ENCODE measurements at regions not wholly inside any gene's neighbourhood (a gene's known extent, or its start where the extent isn't known, plus 50 kb on each side); places are given as distances from the start of the nearest gene placed in this dataset.
A peak's percentile ranks its signal among the peaks of the same experiment; 100 is the strongest.

- WGBS (ENCODE audit: extremely low coverage, insufficient coverage, insufficient read length): no CpG with 5 or more reads among the region's 9 CpGs
- no peak for DNase-seq
- no peak overlapping the region for H4K91ac ChIP-seq (ENCODE audit: low read depth, low read length)
- no peak overlapping the region for H3K9ac ChIP-seq (ENCODE audit: low read length)
- H3K4me1 ChIP-seq (ENCODE audit: control insufficient read depth in 1 of 2, insufficient read depth in 2 of 2, low read length in 2 of 2): peaks cover 0 to 6% of the 10 kb centered on the region in 2 experiments
- H3K18ac ChIP-seq (ENCODE audit: low read length): no peak overlapping the region
- no peak overlapping the region for H3K14ac ChIP-seq (ENCODE audit: low read length)
- no peak overlapping the region for H3K23ac ChIP-seq (ENCODE audit: low read length)
- H3K4ac ChIP-seq (ENCODE audit: low read depth, low read length): no peak overlapping the region
- H3K4me2 ChIP-seq (ENCODE audit: low read length): no peak overlapping the region
- no peaks in the 10 kb centered on the region for H3K9me3 ChIP-seq (ENCODE audit: insufficient read depth, low read depth, low read length)
- H3K79me2 ChIP-seq (ENCODE audit: control insufficient read depth, insufficient read depth, low read length, poor library complexity): no peaks in the 10 kb centered on the region
- H2BK12ac ChIP-seq (ENCODE audit: low read length): no peak overlapping the region
- H2AFZ ChIP-seq (ENCODE audit: insufficient read depth, low read length, poor library complexity): no peak overlapping the region
- no peak overlapping the region for H2AK5ac ChIP-seq (ENCODE audit: low read length)
- no peak overlapping the region for H3K27ac ChIP-seq (ENCODE audit: low read depth, low read length)
- no peak overlapping the region for H4K8ac ChIP-seq (ENCODE audit: low read depth, low read length)
- H2BK5ac ChIP-seq (ENCODE audit: low read depth, low read length, poor library complexity): no peak overlapping the region
- H3K27me3 ChIP-seq (ENCODE audit: insufficient read depth, low read length): peaks cover 27% of the 10 kb centered on the region
- H2BK120ac ChIP-seq (ENCODE audit: insufficient read depth, low read length, poor library complexity): no peak overlapping the region
- H4K12ac ChIP-seq (ENCODE audit: low read depth, low read length): no peak overlapping the region
- no peaks in the 10 kb centered on the region for H3K36me3 ChIP-seq (ENCODE audit: control insufficient read depth in 1 of 2, insufficient read depth in 2 of 2, low read length in 2 of 2)
- no peaks in the 10 kb centered on the region for H3K79me1 ChIP-seq (ENCODE audit: low read length)
- no peak overlapping the region for H3K4me3 ChIP-seq (ENCODE audit: low read depth, low read length)
Observed at GRCh38 chr14:104458845-104459244, 120.7 kb upstream of the C14orf180 start.

DNA sequence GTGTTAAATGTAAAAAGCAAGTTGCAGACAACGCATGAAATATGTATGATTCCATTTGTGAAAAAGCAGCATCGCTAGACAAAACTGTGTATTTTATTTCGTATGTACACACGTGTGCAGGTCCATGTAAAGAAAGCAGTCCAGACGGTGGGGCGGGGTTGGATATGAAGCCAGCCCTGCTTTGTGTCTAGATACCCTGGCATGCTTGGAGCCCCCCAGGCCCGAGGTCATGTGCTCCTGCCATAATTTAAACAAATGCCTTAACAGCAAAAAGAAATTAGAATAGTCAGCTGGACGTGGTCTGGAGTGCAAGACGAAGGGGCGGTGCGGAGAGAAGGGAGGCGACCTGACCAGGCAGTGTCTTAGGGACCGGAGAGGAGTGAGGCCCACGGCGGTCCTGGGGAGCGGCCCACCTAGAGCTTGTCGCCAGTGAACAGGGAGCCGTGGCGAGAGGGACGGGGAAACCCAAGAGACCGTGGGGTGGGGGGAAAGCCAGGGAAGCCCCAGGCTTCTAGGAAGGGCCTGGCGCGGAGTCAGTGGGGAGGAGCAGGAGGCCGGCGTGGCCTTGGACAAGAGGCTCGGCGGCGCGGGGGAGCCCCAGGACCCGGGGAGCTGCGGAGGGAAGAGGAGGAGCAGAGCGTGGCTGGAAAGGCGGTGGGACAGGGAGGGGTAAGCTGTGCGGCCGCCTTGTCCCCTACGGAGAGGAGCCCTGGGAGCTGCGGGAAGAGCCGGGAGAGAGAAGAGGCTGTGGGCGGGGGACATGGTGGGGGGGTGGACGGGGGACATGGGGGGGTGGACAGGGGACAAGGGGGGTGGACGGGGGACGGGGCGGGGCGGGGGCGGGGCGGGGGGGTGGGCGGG, 118.5 kb upstream of the C14orf180 start:
- Histone ChIP-seq H4K8ac (ENCODE audit: low read depth, low read length) (no peak overlapping the region), H3K4ac (ENCODE audit: low read depth, low read length) (no peak overlapping the region), H3K79me1 (ENCODE audit: low read length) (no peaks in the 10 kb centered on the region), H2BK12ac (ENCODE audit: low read length) (no peak overlapping the region), H3K18ac (ENCODE audit: low read length) (no peak overlapping the region), H3K9ac (ENCODE audit: low read length) (no peak overlapping the region), H3K23ac (ENCODE audit: low read length) (no peak overlapping the region), H2BK5ac (ENCODE audit: low read depth, low read length, poor library complexity) (no peak overlapping the region), H3K79me2 (ENCODE audit: control insufficient read depth, insufficient read depth, low read length, poor library complexity) (no peaks in the 10 kb centered on the region), H3K36me3 (ENCODE audit: control insufficient read depth in 1 of 2, insufficient read depth in 2 of 2, low read length in 2 of 2) (no peaks in the 10 kb centered on the region), H3K4me1 (ENCODE audit: control insufficient read depth in 1 of 2, insufficient read depth in 2 of 2, low read length in 2 of 2) (peaks cover 0 to 6% of the 10 kb centered on the region in 2 experiments), H4K12ac (ENCODE audit: low read depth, low read length) (no peak overlapping the region), H3K27me3 (ENCODE audit: insufficient read depth, low read length) (peaks cover 27% of the 10 kb centered on the region), H3K4me3 (ENCODE audit: low read depth, low read length) (no peak overlapping the region), H4K91ac (ENCODE audit: low read depth, low read length) (no peak overlapping the region), H3K4me2 (ENCODE audit: low read length) (no peak overlapping the region), H3K27ac (ENCODE audit: low read depth, low read length) (no peak overlapping the region), H2AFZ (ENCODE audit: insufficient read depth, low read length, poor library complexity) (no peak overlapping the region), H2BK120ac (ENCODE audit: insufficient read depth, low read length, poor library complexity) (no peak overlapping the region), H2AK5ac (ENCODE audit: low read length) (no peak overlapping the region), H3K14ac (ENCODE audit: low read length) (no peak overlapping the region), H3K9me3 (ENCODE audit: insufficient read depth, low read depth, low read length) (peaks cover 2% of the 10 kb centered on the region)
- WGBS (ENCODE audit: extremely low coverage, insufficient coverage, insufficient read length): no CpG with 5 or more reads among the region's 47 CpGs
- DNase-seq: no peak

GRCh38 chr14:104461676-104462449, 117.7 kb upstream of the C14orf180 start:
- Histone ChIP-seq H2AFZ (ENCODE audit: insufficient read depth, low read length, poor library complexity) (no peak overlapping the region), H3K36me3 (ENCODE audit: control insufficient read depth in 1 of 2, insufficient read depth in 2 of 2, low read length in 2 of 2) (no peaks in the 10 kb centered on the region), H3K4me2 (ENCODE audit: low read length) (peak overlapping the region; percentile 33), H2BK5ac (ENCODE audit: low read depth, low read length, poor library complexity) (no peak overlapping the region), H3K79me1 (ENCODE audit: low read length) (no peaks in the 10 kb centered on the region), H3K23ac (ENCODE audit: low read length) (no peak overlapping the region), H3K18ac (ENCODE audit: low read length) (no peak overlapping the region), H3K79me2 (ENCODE audit: control insufficient read depth, insufficient read depth, low read length, poor library complexity) (no peaks in the 10 kb centered on the region), H3K9me3 (ENCODE audit: insufficient read depth, low read depth, low read length) (peaks cover 2% of the 10 kb centered on the region), H2AK5ac (ENCODE audit: low read length) (no peak overlapping the region), H4K91ac (ENCODE audit: low read depth, low read length) (no peak overlapping the region), H3K4ac (ENCODE audit: low read depth, low read length) (no peak overlapping the region), H3K27ac (ENCODE audit: low read depth, low read length) (no peak overlapping the region), H4K8ac (ENCODE audit: low read depth, low read length) (no peak overlapping the region), H3K27me3 (ENCODE audit: insufficient read depth, low read length) (peaks cover 27% of the 10 kb centered on the region), H4K12ac (ENCODE audit: low read depth, low read length) (no peak overlapping the region), H2BK12ac (ENCODE audit: low read length) (no peak overlapping the region), H3K9ac (ENCODE audit: low read length) (no peak overlapping the region), H3K4me3 (ENCODE audit: low read depth, low read length) (no peak overlapping the region), H3K4me1 (ENCODE audit: control insufficient read depth in 1 of 2, insufficient read depth in 2 of 2, low read length in 2 of 2) (peaks cover 0 to 6% of the 10 kb centered on the region in 2 experiments), H2BK120ac (ENCODE audit: insufficient read depth, low read length, poor library complexity) (no peak overlapping the region), H3K14ac (ENCODE audit: low read length) (no peak overlapping the region)
- no CpG with 5 or more reads among the region's 66 CpGs for WGBS (ENCODE audit: extremely low coverage, insufficient coverage, insufficient read length)
- no peak for DNase-seq

- Histone ChIP-seq H2AFZ (ENCODE audit: insufficient read depth, low read length, poor library complexity) (no peak overlapping the region), H2BK12ac (ENCODE audit: low read length) (no peak overlapping the region)
Observed at GRCh38 chr14:104462651-104463630, 116.6 kb upstream of the C14orf180 start.

More at GRCh38 chr14:104462651-104463630, 116.6 kb upstream of the C14orf180 start:
- Histone ChIP-seq H3K36me3 (ENCODE audit: control insufficient read depth in 1 of 2, insufficient read depth in 2 of 2, low read length in 2 of 2) (no peaks in the 10 kb centered on the region), H3K9ac (ENCODE audit: low read length) (no peak overlapping the region), H3K9me3 (ENCODE audit: insufficient read depth, low read depth, low read length) (peaks cover 2% of the 10 kb centered on the region), H3K14ac (ENCODE audit: low read length) (no peak overlapping the region), H4K12ac (ENCODE audit: low read depth, low read length) (no peak overlapping the region), H3K23ac (ENCODE audit: low read length) (no peak overlapping the region), H3K4me1 (ENCODE audit: control insufficient read depth in 1 of 2, insufficient read depth in 2 of 2, low read length in 2 of 2) (peaks cover 0 to 6% of the 10 kb centered on the region in 2 experiments), H2AK5ac (ENCODE audit: low read length) (no peak overlapping the region), H3K79me1 (ENCODE audit: low read length) (no peaks in the 10 kb centered on the region), H4K91ac (ENCODE audit: low read depth, low read length) (no peak overlapping the region), H3K27ac (ENCODE audit: low read depth, low read length) (no peak overlapping the region), H4K8ac (ENCODE audit: low read depth, low read length) (no peak overlapping the region), H3K4me2 (ENCODE audit: low read length) (no peak overlapping the region), H2BK120ac (ENCODE audit: insufficient read depth, low read length, poor library complexity) (no peak overlapping the region), H3K79me2 (ENCODE audit: control insufficient read depth, insufficient read depth, low read length, poor library complexity) (no peaks in the 10 kb centered on the region), H3K27me3 (ENCODE audit: insufficient read depth, low read length) (peaks cover 27% of the 10 kb centered on the region), H3K18ac (ENCODE audit: low read length) (no peak overlapping the region), H2BK5ac (ENCODE audit: low read depth, low read length, poor library complexity) (no peak overlapping the region), H3K4ac (ENCODE audit: low read depth, low read length) (no peak overlapping the region), H3K4me3 (ENCODE audit: low read depth, low read length) (no peak overlapping the region)
- DNase-seq: no peak
- whole genome bisulfite sequencing (ENCODE audit: extremely low coverage, insufficient coverage, insufficient read length): no CpG with 5 or more reads among the region's 16 CpGs
